GM21825 (cell line): ENCODE measurements at regions not wholly inside any gene's neighbourhood (a gene's known extent, or its start where the extent isn't known, plus 50 kb on each side); places are given as distances from the start of the nearest gene placed in this dataset.
"Not testable (repeated sequence)": the region's sequence is repeated elsewhere in the genome, so short reads cannot be mapped to it uniquely, and the experiment has no call there.

Source experiments
- ATAC-seq: cut with Tn5 transposase; IDR thresholded peaks from one replicate; pipeline ENCODE4 v1.9.1; 2021; ENCODE audit warnings: mild to moderate bottlenecking, moderate library complexity; ENCODE audit not compliant: unreplicated experiment

DNA sequence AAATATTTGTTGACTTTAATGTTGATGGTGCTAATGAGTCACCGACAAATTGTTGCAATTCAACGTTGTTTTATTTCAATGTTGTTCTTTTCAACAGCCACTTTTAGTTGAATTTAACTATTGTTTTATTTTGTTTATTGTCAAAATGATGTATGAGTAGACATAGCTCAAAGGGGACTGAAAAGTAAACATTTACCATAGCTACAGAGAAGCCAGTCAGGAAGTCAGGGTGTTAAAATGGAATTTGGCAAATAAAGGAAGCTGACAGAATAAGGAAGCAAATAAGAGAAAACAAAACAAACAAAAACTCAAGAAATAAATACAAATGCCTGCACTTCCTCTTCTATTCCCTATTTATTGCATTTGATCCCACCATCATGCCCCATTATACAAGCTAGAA, 648.4 kb upstream of the HTR2C start:
- ATAC-seq: no peak

- ATAC-seq: no peak
Observed at GRCh38 chrX:113933931-113934330, 650.0 kb upstream of the HTR2C start.

DNA sequence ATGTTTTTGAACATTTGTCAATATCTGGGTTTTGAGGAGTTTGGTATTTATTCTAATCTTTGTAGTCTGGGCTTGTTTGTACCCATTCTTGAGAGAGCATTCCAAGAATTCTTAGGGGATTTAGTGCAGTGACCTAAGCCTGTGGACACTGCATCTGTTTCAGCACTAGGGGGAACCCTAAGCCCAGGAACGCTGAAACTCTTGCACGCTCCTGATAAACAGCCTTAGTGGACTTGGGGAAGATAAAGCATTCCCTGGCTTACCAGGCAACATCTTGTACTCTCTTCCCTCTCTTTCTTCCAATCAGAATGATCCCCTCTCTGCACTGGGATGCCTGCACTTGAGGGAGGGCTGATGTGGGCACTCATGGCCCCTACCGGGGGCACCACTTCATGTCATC, 654.9 kb upstream of the HTR2C start:
- no peak for ATAC-seq

DNA sequence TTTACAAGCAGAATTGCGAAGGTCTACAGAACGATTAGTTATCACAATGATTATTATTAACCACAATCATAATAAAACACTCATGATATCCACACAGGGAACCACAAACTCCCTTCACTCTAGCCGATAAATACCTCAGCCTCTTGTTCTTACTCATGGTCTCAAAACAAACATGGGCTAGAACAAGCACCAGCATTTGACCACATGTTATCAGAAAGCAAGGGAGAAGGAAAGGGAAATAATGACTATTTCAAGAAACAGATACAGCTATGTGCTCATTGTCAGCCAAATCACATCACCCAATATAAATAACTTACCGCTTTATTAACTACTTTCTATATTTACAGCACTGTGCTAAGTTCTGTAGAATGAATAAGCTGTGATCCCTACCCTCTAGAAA, 663.2 kb upstream of the HTR2C start:
- no peak for ATAC-seq

DNA sequence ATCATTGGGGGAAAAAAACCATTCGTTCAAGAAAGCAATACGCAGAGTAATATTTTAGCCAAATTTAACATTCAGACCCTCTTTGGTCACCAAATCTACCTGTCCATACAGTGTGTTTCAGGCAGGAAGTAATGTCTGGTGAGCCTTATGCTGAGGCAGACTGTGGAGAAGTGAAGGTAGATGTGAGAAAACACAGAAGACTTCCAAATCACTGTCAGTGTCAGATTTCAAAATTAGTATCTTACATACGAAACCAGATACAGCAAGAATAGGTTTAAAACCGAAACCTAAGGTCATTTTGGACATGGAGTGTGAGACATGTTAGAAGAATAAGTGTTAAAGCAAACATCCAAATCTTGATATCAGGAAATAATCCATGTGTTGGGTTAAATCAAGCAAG, 664.5 kb upstream of the HTR2C start:
- no peak for ATAC-seq

DNA sequence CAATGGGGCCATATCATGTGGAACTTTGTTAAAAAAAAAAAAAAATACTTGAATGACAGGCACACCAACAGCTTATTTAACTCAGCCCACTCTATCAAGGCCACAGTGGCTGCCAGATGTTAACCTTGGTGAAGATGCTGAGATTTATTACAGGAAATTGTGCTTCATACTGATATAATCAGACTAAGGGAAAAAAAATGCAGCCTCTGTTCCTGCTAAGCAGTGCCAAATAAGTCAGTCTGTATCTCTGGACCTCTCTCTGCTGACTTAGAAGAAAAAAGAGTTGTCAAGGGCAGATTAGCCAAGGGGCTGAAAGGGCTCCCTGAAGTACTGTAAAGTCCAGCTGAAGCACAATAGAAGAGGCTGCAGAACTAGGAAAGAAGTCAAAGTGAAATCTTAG, 677.7 kb upstream of the HTR2C start:
- no peak for ATAC-seq

DNA sequence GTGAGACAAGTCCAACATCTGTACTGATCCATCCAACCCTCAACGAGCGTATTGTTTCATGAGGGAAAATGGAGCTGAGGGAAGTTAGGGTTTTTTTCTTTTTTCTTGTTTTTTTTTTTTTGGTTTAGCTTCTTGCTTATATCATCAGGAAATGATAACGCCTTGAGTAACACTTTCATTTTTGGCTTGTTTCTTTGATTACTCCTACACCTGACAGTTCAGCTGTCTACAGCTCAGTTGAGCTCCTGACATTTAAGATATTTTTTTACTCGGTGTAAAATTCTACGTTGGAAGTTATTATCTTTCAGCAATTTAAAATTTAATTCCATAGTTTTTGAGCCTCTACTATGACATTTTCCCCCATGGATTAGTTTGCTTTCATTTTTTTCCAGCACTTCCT, 691.0 kb upstream of the HTR2C start:
- ATAC-seq: no peak

- no peak for ATAC-seq
Observed at GRCh38 chrX:113892401-113892800, 691.5 kb upstream of the HTR2C start.

GRCh38 chrX:113873056-113873455, 710.8 kb upstream of the HTR2C start:
- ATAC-seq: no peak

DNA sequence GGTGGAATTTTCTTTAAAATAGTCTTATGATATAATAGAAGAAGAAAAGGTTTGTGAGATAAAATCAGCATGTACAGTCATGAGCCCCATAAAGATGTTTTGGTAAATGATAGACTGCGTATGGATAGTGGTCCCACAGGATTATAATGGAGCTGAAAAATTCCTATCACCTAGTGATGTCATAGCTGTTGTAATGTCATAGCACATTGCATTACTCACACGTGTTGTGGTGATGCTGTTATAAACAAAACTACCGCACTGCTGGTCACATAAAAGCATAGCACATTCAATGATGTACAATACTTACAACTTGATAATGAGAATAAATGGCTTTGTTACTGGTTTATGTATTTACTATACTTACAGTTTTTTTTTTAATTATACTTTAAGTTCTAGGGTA, 715.2 kb upstream of the HTR2C start:
- ATAC-seq: no peak

- no peak for ATAC-seq
Observed at GRCh38 chrX:113868177-113868576, 715.7 kb upstream of the HTR2C start.

DNA sequence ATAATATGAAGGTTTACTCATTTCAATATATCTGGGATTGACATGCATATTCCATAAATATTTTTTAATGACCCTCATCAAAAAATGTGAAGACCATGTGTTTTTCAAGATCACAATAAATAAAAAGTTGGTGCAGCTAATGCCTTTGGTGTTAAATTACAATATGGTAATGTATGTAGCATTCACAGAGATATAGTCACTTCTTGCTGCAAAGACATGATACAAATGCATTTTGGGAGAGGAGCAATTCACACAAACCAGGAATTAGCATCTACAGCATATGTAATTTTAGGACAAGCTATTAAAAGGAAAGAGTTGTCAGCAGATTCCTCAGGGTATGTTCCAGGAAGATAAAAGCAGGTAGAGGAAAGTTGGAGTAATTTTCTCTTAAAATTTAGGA, 734.5 kb upstream of the HTR2C start:
- ATAC-seq: no peak

GRCh38 chrX:113833096-113834055, 750.5 kb upstream of the HTR2C start:
- ATAC-seq: no peak

DNA sequence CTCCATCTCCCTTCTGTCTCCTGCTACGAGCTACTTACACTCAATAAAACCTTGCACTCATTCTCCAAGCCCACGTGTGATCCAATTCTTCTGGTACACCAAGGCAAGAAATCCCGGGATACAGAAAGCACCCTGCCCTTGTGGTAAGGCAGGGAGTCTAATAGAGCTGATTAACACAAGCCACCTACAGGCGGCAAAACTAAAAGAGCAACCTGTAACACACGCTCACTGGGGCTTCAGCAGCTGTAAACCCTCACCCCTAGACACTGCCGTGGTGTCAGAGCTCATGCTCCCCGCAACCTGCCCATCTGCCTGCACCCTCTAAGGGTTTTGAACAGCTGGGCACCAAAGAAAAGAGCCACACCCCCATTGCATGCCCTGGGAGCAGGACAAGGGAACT, 755.4 kb upstream of the HTR2C start:
- ATAC-seq: no peak

DNA sequence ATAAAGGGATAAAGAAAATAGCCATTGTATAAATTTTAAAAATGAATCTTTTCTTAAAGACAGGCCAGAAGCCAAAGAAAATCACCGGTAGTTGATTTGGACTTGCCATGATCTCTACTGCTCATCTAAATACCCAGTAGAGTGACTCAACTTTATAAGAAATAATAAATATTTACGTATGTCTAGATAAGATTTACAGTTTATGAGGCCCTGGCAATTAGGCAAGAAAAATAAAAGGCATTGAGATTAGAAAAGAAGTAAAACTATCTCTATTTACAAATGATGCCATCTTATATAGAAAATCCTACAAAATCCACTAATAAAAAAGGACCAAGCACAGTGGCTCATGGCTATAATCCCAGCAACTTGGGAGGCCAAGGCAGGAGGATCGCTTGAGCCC, 765.5 kb upstream of the HTR2C start:
- no peak for ATAC-seq

GRCh38 chrX:113804819-113805218, 779.1 kb upstream of the HTR2C start:
- no peak for ATAC-seq

- no peak for ATAC-seq
Observed at GRCh38 chrX:113804291-113804690, 779.6 kb upstream of the HTR2C start.

DNA sequence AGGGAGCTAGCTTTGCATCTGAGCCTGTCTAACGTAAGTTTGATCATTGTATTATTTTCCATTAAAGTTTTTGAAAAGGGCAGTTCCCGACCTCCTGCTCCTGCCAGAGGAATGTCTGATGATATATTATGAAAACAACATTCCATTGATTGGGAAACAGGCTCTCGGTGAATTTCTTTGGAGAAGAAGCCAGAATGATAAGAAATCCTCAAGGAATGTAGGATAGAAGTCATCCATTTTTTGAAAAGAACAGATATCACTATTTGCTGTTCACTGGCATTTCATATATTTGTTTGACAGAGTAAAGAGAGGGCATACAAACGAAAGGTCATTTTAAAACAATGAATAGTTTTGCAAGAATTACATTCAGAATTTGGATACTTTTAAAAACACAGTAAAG, 781.0 kb upstream of the HTR2C start:
- no peak for ATAC-seq

GRCh38 chrX:113800955-113801354, 782.9 kb upstream of the HTR2C start:
- no peak for ATAC-seq

- no peak for ATAC-seq
Observed at GRCh38 chrX:113793563-113793962, 790.3 kb upstream of the HTR2C start.

DNA sequence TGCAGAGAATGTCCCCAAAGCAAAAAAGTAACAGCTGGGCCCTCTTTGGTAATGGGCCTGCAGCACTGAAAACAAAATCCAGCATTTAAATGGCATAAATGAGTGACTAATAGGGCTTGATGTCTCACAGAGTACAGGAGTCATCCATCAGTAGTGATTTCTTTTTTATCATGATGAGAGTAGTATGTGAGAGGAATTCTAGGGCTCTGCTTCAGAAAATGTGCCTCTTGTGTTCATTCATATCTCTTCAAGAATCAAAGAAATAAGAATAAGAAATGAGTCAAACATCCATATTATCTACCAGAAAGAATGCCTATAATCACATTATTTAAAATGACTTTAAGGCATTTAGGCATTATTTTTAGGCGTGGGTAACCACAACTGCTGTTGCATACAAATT, 792.9 kb upstream of the HTR2C start:
- no peak for ATAC-seq

GRCh38 chrX:113784754-113785153, 799.1 kb upstream of the HTR2C start:
- ATAC-seq: not testable (repeated sequence)

DNA sequence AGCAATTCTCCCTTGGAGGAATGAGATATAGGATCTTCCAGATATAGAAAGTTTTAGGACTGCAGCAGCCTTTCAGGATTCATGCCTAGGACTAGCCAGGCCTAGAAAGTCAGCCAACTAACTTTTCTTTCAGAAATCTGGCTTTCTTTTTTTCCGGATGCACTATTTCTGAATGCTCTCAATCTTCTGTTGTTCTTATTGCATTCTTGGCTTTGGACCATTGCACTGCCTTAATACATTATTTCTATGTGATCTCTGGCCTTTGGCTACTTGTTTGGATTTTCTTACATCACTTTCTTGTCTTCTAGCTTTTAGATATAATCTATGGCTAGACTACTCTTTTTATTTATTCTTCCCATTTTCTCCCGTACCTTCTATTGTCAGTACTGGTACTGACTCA, 813.1 kb upstream of the HTR2C start:
- no peak for ATAC-seq
